HCT116 (cell line): ENCODE measurements at regions not wholly inside any gene's neighbourhood (a gene's known extent, or its start where the extent isn't known, plus 50 kb on each side); places are given as distances from the start of the nearest gene placed in this dataset.

Source experiments
- ATAC-seq: fragments of 200-7000 bp; cut with Tn5 transposase; 2 replicates; pipeline ENCODE4 v1.9.1; 2020; ENCODE audit warnings: mild to moderate bottlenecking, moderate library complexity
- BruUV-seq: library from RNA; stranded (reverse); fragments of 400-500 nt; replicated peaks from 2 replicates; lab custom pipeline; 2021; lab: Mats Ljungman, UMichigan
- CTCF ChIA-PET: fragments of 300-600 bp; sonication (Branson Sonifier 250); formaldehyde crosslinking; loops from one replicate; lab custom pipeline; 2021; ENCODE audit warnings: antibody characterized with exemption; lab: Charles Lee
- POLR2A ChIA-PET: fragments of 300-600, 350-600 bp; sonication (Branson Sonifier 250); formaldehyde crosslinking; loops from one replicate; lab custom pipeline; 2021; ENCODE audit warnings: antibody characterized with exemption; lab: Charles Lee
- RAD21 ChIA-PET, 2 experiments: fragments of 300-600 bp; sonication (Branson Sonifier 250); formaldehyde crosslinking; loops; one replicate each; lab custom pipeline; 2023; ENCODE audit warnings: low total read pairs in 2 of 2; ENCODE audit not compliant: uncharacterized antibody in 2 of 2, unreplicated experiment in 2 of 2, low non-redundant PET in 1 of 2; lab: Charles Lee
- DNase-seq: peaks from one replicate; pipeline ENCODE4 v3.0.0-alpha.2; 2010; ENCODE audit warnings: low read depth, low spot score
- H2AFZ ChIP-seq: fragments of 200-600 bp; shearing (Covaris generic), sonication (generic); 2 replicates; pipeline ENCODE4 v1.6.1; 2017; ENCODE audit warnings: low read depth, mixed run types, mixed read lengths, antibody characterized with exemption, low read length; ENCODE audit not compliant: poor library complexity, severe bottlenecking
- H3K27ac ChIP-seq: 2 replicates; pipeline ENCODE4 v1.5.1; 2012; ENCODE audit warnings: low read depth, low read length
- H3K27me3 ChIP-seq: fragments of 200-600 bp; sonication (generic); 2 replicates; pipeline ENCODE4 v1.6.1; 2016; ENCODE audit warnings: mixed run types, low read length, mixed read lengths; ENCODE audit not compliant: insufficient read depth
- H3K36me3 ChIP-seq, 2 experiments: fragments of 200-500 bp in 1 of 2; fragments of 200-600 bp in 1 of 2; sonication (Bioruptor generic) in 1 of 2; sonication (generic) in 1 of 2; 2 replicates each; pipeline versions ENCODE4 v1.5.1 to v1.6.1; 2014 to 2016; ENCODE audit warnings: low read length in 2 of 2, inconsistent platforms in 1 of 2, mixed read lengths in 1 of 2, mixed run types in 1 of 2; ENCODE audit not compliant: insufficient read depth in 2 of 2, control insufficient read depth in 1 of 2
- H3K4me1 ChIP-seq, 2 experiments: fragments of 200-600 bp in 1 of 2; sonication (generic) in 1 of 2; 2 replicates each; pipeline versions ENCODE4 v1.5.1 to v1.6.1; 2012 to 2017; ENCODE audit warnings: low read length in 2 of 2, inconsistent platforms in 1 of 2, mild to moderate bottlenecking in 1 of 2, mixed read lengths in 1 of 2, mixed run types in 1 of 2, moderate library complexity in 1 of 2; ENCODE audit not compliant: insufficient read depth in 2 of 2, control insufficient read depth in 1 of 2
- H3K4me2 ChIP-seq: fragments of 200-600 bp; sonication (generic); 2 replicates; pipeline ENCODE4 v1.6.1; 2017; ENCODE audit warnings: mixed run types, low read length, mixed read lengths
- H3K4me3 ChIP-seq, 2 experiments: fragments of 200-600 bp in 1 of 2; sonication (generic) in 1 of 2; replicated peaks in 1 of 2; 2 replicates each; pipeline ENCODE4 v1.5.1; 2011 to 2016; ENCODE audit warnings: low read length in 2 of 2, control low read depth in 1 of 2, low read depth in 1 of 2, mild to moderate bottlenecking in 1 of 2, mixed read lengths in 1 of 2, mixed run types in 1 of 2
- H3K79me2 ChIP-seq: fragments of 200-600 bp; sonication (generic); 2 replicates; pipeline ENCODE4 v1.6.1; 2017; ENCODE audit warnings: mild to moderate bottlenecking, mixed run types, low read length, moderate library complexity, mixed read lengths; ENCODE audit not compliant: insufficient read depth
- H3K9ac ChIP-seq: fragments of 200-600 bp; sonication (generic); 2 replicates; pipeline ENCODE4 v1.6.1; 2016; ENCODE audit warnings: low read length, mixed read lengths
- H3K9me2 ChIP-seq: fragments of 200-600 bp; sonication (generic), shearing (Covaris generic); 2 replicates; pipeline ENCODE4 v1.6.1; 2017; ENCODE audit warnings: mixed run types, mild to moderate bottlenecking, moderate library complexity; ENCODE audit not compliant: insufficient read depth
- H3K9me3 ChIP-seq, 2 experiments: fragments of 200-500 bp in 1 of 2; fragments of 200-600 bp in 1 of 2; sonication (Bioruptor generic) in 1 of 2; sonication (generic) in 1 of 2; 2 replicates each; pipeline ENCODE4 v1.6.1; 2014 to 2017; ENCODE audit warnings: low read length in 2 of 2, mixed read lengths in 2 of 2, inconsistent platforms in 1 of 2, low read depth in 1 of 2, mild to moderate bottlenecking in 1 of 2, mixed run types in 1 of 2, moderate library complexity in 1 of 2; ENCODE audit not compliant: control insufficient read depth in 1 of 2, insufficient read depth in 1 of 2
- H4K20me1 ChIP-seq: fragments of 200-600 bp; sonication (generic), shearing (Covaris generic); 2 replicates; pipeline ENCODE4 v1.6.1; 2017; ENCODE audit warnings: mixed run types, mild to moderate bottlenecking, moderate library complexity; ENCODE audit not compliant: insufficient read depth
- CEBPB ChIP-seq: IDR thresholded peaks from 2 replicates; pipeline ENCODE4 v1.6.1; 2012; ENCODE audit warnings: low read depth
- EZH2 ChIP-seq: fragments of 200-600 bp; sonication (generic); IDR thresholded peaks from 2 replicates; pipeline ENCODE4 v1.6.1; 2017; ENCODE audit warnings: antibody characterized with exemption, mixed run types
- EZH2phosphoT487 ChIP-seq: fragments of 200-600 bp; IDR thresholded peaks from 2 replicates; pipeline ENCODE4 v1.6.1; 2018; ENCODE audit warnings: antibody characterized with exemption, borderline replicate concordance
- FOSL1 ChIP-seq: IDR thresholded peaks from 2 replicates; pipeline ENCODE4 v1.6.1; 2012; ENCODE audit warnings: low read depth
- MAX ChIP-seq: IDR thresholded peaks from 2 replicates; pipeline ENCODE4 v1.6.1; 2012
- RAD21 ChIP-seq: IDR thresholded peaks from 2 replicates; pipeline ENCODE4 v1.6.1; 2012; ENCODE audit warnings: low read depth, mild to moderate bottlenecking
- REST ChIP-seq: IDR thresholded peaks from 2 replicates; pipeline ENCODE4 v1.6.1; 2012; ENCODE audit warnings: low read depth
- SIN3A ChIP-seq: IDR thresholded peaks from 2 replicates; pipeline ENCODE4 v1.6.1; 2012; ENCODE audit warnings: low read depth
- SP1 ChIP-seq: IDR thresholded peaks from 2 replicates; pipeline ENCODE4 v1.6.1; 2012; ENCODE audit warnings: low read depth
- TCF7L2 ChIP-seq: IDR thresholded peaks from 2 replicates; pipeline ENCODE4 v1.7.0; 2011; ENCODE audit warnings: borderline replicate concordance, inconsistent platforms; ENCODE audit not compliant: insufficient read depth, insufficient read length; ENCODE audit errors: extremely low read depth
- YY1 ChIP-seq: IDR thresholded peaks from 2 replicates; pipeline ENCODE4 v1.6.1; 2011; ENCODE audit warnings: low read length, low read depth, moderate library complexity, mild to moderate bottlenecking; ENCODE audit not compliant: insufficient replicate concordance; ENCODE audit errors: extremely low read depth
- ZBTB33 ChIP-seq: IDR thresholded peaks from 2 replicates; pipeline ENCODE4 v1.6.1; 2011; ENCODE audit warnings: mild to moderate bottlenecking, low read length, moderate library complexity; ENCODE audit not compliant: insufficient replicate concordance; ENCODE audit errors: extremely low read depth
- ZNF274 ChIP-seq: fragments of 200-500 bp; sonication (Bioruptor generic); IDR thresholded peaks from 2 replicates; pipeline ENCODE4 v1.6.1; 2014; ENCODE audit warnings: mild to moderate bottlenecking, low read depth, low read length, inconsistent platforms
- intact Hi-C: fragments of 100-400 bp; cut with micrococcal nuclease; formaldehyde crosslinking; loops from 2 replicates; pipeline ENCODE4 v1.10.0; 2022

GRCh38 chr2:239640210-239640609 lies 239.4 kb upstream of the HDAC4 start:
- H3K9me2 ChIP-seq = no peaks in the 10 kb centered on the region
- H3K36me3 ChIP-seq = no peaks in the 10 kb centered on the region
- no peaks in the 10 kb centered on the region for H3K79me2 ChIP-seq
- H3K4me3 ChIP-seq = no peak overlapping the region
- no TSS peak for BruUV-seq
- peaks cover 0 to 7% of the 10 kb centered on the region in 2 experiments; a peak in 1 of 4 replicates for H3K9me3 ChIP-seq
- intact Hi-C loops = no loop called here
- no peak overlapping the region for H3K4me2 ChIP-seq
- DNase-seq (no peak), ATAC-seq (no peak)
- H4K20me1 ChIP-seq = no peaks in the 10 kb centered on the region
- no peak for TF ChIP-seq SIN3A
- no peak overlapping the region for H3K27ac ChIP-seq
- H2AFZ ChIP-seq = no peak overlapping the region
- CTCF ChIA-PET = no interaction called here
- no peak overlapping the region for H3K9ac ChIP-seq
- POLR2A ChIA-PET = no interaction called here
- H3K4me1 ChIP-seq = no peaks in the 10 kb centered on the region
- RAD21 ChIA-PET = no interaction called here
- no peaks in the 10 kb centered on the region for H3K27me3 ChIP-seq

- CTCF ChIA-PET = no interaction called here
- Histone ChIP-seq H3K4me3 (no peak overlapping the region), H3K4me2 (no peak overlapping the region), H2AFZ (no peak overlapping the region), H3K27me3 (no peaks in the 10 kb centered on the region), H3K4me1 (no peaks in the 10 kb centered on the region), H4K20me1 (no peaks in the 10 kb centered on the region), H3K79me2 (no peaks in the 10 kb centered on the region), H3K27ac (no peak overlapping the region), H3K36me3 (no peaks in the 10 kb centered on the region), H3K9me3 (peaks cover 0 to 7% of the 10 kb centered on the region in 2 experiments; a peak in 1 of 4 replicates), H3K9me2 (no peaks in the 10 kb centered on the region), H3K9ac (no peak overlapping the region)
- RAD21 ChIA-PET = no interaction called here
- POLR2A ChIA-PET = no interaction called here
- no TSS peak for BruUV-seq
- no peak for ATAC-seq
- DNase-seq = no peak
- intact Hi-C loops = no loop called here
- no peak for TF ChIP-seq EZH2phosphoT487
- TF ChIP-seq ZNF274 = no peak
- no peak for TF ChIP-seq RAD21
- TF ChIP-seq SP1 = no peak
- no peak for TF ChIP-seq EZH2
- no peak for TF ChIP-seq CEBPB
- TF ChIP-seq YY1 = no peak
- TF ChIP-seq MAX = no peak
- no peak for TF ChIP-seq TCF7L2
- no peak for TF ChIP-seq SIN3A
- TF ChIP-seq FOSL1 = no peak
- TF ChIP-seq ZBTB33 = no peak
- no peak for TF ChIP-seq REST
Measured at GRCh38 chr2:239639421-239640185, 238.8 kb upstream of the HDAC4 start.
